Prostate gland (tissue), 2 donors: ENCODE measurements at regions not wholly inside any gene's neighbourhood (a gene's known extent, or its start where the extent isn't known, plus 50 kb on each side); places are given as distances from the start of the nearest gene placed in this dataset.

Experiments
- DNase-seq: peaks from one replicate; pipeline ENCODE4 v3.0.0-alpha.2; 2019; ENCODE audit warnings: low spot score
- H3K27ac ChIP-seq, 2 donors: fragments of 200-600 bp; sonication (generic); 2 replicates each; pipeline ENCODE4 v1.5.1; 2017 to 2019
- H3K27me3 ChIP-seq: fragments of 200-600 bp; sonication (generic); replicated peaks from 2 replicates; pipeline ENCODE4 v1.5.1; 2019; ENCODE audit not compliant: insufficient read depth
- H3K36me3 ChIP-seq, 2 donors: fragments of 200-600 bp; sonication (generic); 1 replicate in 1 of 2; 2 replicates in 1 of 2; pipeline versions ENCODE4 v1.5.1 to v1.8.1; 2017 to 2019
- H3K4me1 ChIP-seq: fragments of 200-600 bp; sonication (generic); replicated peaks from 2 replicates; pipeline ENCODE4 v1.5.1; 2019
- H3K4me3 ChIP-seq, 2 donors: fragments of 200-600 bp; sonication (generic); 2 replicates each; pipeline ENCODE4 v1.5.1; 2017 to 2019
- H3K9me3 ChIP-seq: fragments of 200-600 bp; sonication (generic); 2 replicates; pipeline ENCODE4 v1.5.1; 2017
- CTCF ChIP-seq, 4 experiments: fragments of 200-600 bp in 2 of 4; fragments of 450-650 bp in 2 of 4; sonication (generic) in 2 of 4; IDR thresholded peaks; 1 replicate in 3 of 4; 2 replicates in 1 of 4; pipeline ENCODE4 v1.5.1; 2016 to 2019; ENCODE audit warnings: antibody characterized with exemption in 4 of 4, mild to moderate bottlenecking in 2 of 4, moderate library complexity in 2 of 4
- POLR2A ChIP-seq: fragments of 450-650 bp; IDR thresholded peaks from one replicate; pipeline ENCODE4 v1.6.1; 2016; ENCODE audit warnings: antibody characterized with exemption, mild to moderate bottlenecking
- POLR2AphosphoS5 ChIP-seq: sonication (generic); formaldehyde crosslinking; IDR thresholded peaks from one replicate; pipeline ENCODE4 v1.6.1; 2017; ENCODE audit warnings: antibody characterized with exemption
- WGBS: methylation state at CpG from one replicate; pipeline ENCODE4 v1.1.5; 2018; 5-methylcytosine and 5-hydroxymethylcytosine counted together
- intact Hi-C: fragments of 100-400 bp; cut with DNase I; formaldehyde crosslinking; loops from one replicate; pipeline ENCODE4 v1.14.2; 2022

- DNase-seq = no peak
- Histone ChIP-seq H3K4me1 (no peaks in the 10 kb centered on the region), H3K27me3 (no peaks in the 10 kb centered on the region), H3K9me3 (no peaks in the 10 kb centered on the region), H3K4me3 (no peak overlapping the region), H3K36me3 (no peaks in the 10 kb centered on the region), H3K27ac (no peak overlapping the region)
- TF ChIP-seq POLR2AphosphoS5 (no peak), POLR2A (no peak), CTCF (IDR thresholded peaks at IDR 0.05) (no peak)
- intact Hi-C loops = no loop called here
Measured at GRCh38 chr10:84842593-84842992, 514.2 kb downstream of the CCSER2 start.

- no peak for DNase-seq
- Histone ChIP-seq H3K36me3 (no peaks in the 10 kb centered on the region), H3K27me3 (no peaks in the 10 kb centered on the region), H3K4me3 (no peak overlapping the region), H3K9me3 (no peaks in the 10 kb centered on the region), H3K27ac (no peak overlapping the region), H3K4me1 (no peaks in the 10 kb centered on the region)
- WGBS = 64% methylated on average over 2 of the region's 2 CpGs
- TF ChIP-seq CTCF (IDR thresholded peaks at IDR 0.05) = no peak
- no peak for TF ChIP-seq POLR2A
- no peak for TF ChIP-seq POLR2AphosphoS5
- intact Hi-C loops = no loop called here
Measured at GRCh38 chr10:84844461-84844860, 516.1 kb downstream of the CCSER2 start.

- Histone ChIP-seq H3K27ac (no peak overlapping the region), H3K4me3 (no peak overlapping the region)
Measured at GRCh38 chr10:84845628-84846261, 517.4 kb downstream of the CCSER2 start.

GRCh38 chr10:84846658-84847316, 518.4 kb downstream of the CCSER2 start:
- Histone ChIP-seq H3K4me3 (no peak overlapping the region), H3K4me1 (no peaks in the 10 kb centered on the region), H3K36me3 (no peaks in the 10 kb centered on the region), H3K9me3 (no peaks in the 10 kb centered on the region), H3K27ac (no peak overlapping the region), H3K27me3 (no peaks in the 10 kb centered on the region)
- intact Hi-C loops = no loop called here
- no peak for DNase-seq
- TF ChIP-seq POLR2AphosphoS5 (no peak), CTCF (IDR thresholded peaks at IDR 0.05) (no peak), POLR2A (no peak)
- WGBS = 79% methylated on average over 4 of the region's 4 CpGs

More at GRCh38 chr10:84845628-84846261, 517.4 kb downstream of the CCSER2 start:
- 74% methylated on average over 2 of the region's 2 CpGs for WGBS
- intact Hi-C loops = no loop called here
- DNase-seq = no peak
- Histone ChIP-seq H3K36me3 (no peaks in the 10 kb centered on the region), H3K9me3 (no peaks in the 10 kb centered on the region), H3K27me3 (no peaks in the 10 kb centered on the region), H3K4me1 (no peaks in the 10 kb centered on the region)
- TF ChIP-seq CTCF (IDR thresholded peaks at IDR 0.05) (peak in 2 of 4 experiments; percentile 13 to 20), POLR2A (no peak)

- Histone ChIP-seq H3K4me1 (no peaks in the 10 kb centered on the region), H3K36me3 (no peaks in the 10 kb centered on the region), H3K27me3 (no peaks in the 10 kb centered on the region), H3K27ac (no peak overlapping the region), H3K4me3 (no peak overlapping the region), H3K9me3 (no peaks in the 10 kb centered on the region)
- TF ChIP-seq POLR2AphosphoS5 (no peak), CTCF (IDR thresholded peaks at IDR 0.05) (no peak)
- 23% methylated on average over 2 of the region's 2 CpGs for WGBS
- DNase-seq = no peak
- intact Hi-C loops = no loop called here
Measured at GRCh38 chr10:84848967-84849366, 520.6 kb downstream of the CCSER2 start.
